Endothelial cell of umbilical vein (primary cell): ENCODE measurements at regions not wholly inside any gene's neighbourhood (a gene's known extent, or its start where the extent isn't known, plus 50 kb on each side); places are given as distances from the start of the nearest gene placed in this dataset.

ENCODE experiments used
- BruUV-seq: library from RNA; stranded (reverse); fragments of 400-500 nt; replicated peaks from 2 replicates; lab custom pipeline; 2021; lab: Mats Ljungman, UMichigan
- CTCF ChIA-PET: fragments of 300-600, 350-600 bp; sonication (Branson Sonifier 250); formaldehyde crosslinking; loops from one replicate; lab custom pipeline; 2021; ENCODE audit warnings: antibody characterized with exemption, inconsistent platforms; lab: Charles Lee
- POLR2A ChIA-PET: fragments of 300-600, 350-600 bp; sonication (Branson Sonifier 250); formaldehyde crosslinking; loops from one replicate; lab custom pipeline; 2021; ENCODE audit warnings: antibody characterized with exemption, inconsistent platforms; lab: Charles Lee
- DNase-seq: peaks from one replicate; pipeline ENCODE4 v3.0.0-alpha.2; 2011; ENCODE audit warnings: low read depth, low spot score
- FAIRE-seq: peaks from 2 replicates; lab custom pipeline; 2011; peaks lifted over from hg19 to GRCh38; lab: Jason Lieb, UNC
- H2AFZ ChIP-seq: 2 replicates; pipeline ENCODE4 v1.6.0; 2012; ENCODE audit warnings: low read depth, low read length, control low read depth, inconsistent platforms
- H3K27ac ChIP-seq: 2 replicates; pipeline ENCODE4 v1.5.1; 2011; ENCODE audit warnings: low read depth, mild to moderate bottlenecking, control low read depth, low read length, moderate library complexity; ENCODE audit not compliant: insufficient read depth
- H3K27me3 ChIP-seq, 2 experiments: 2 replicates each; pipeline versions ENCODE4 v1.6.0 to v1.6.1; 2011; ENCODE audit warnings: low read length in 2 of 2, mixed read lengths in 1 of 2; ENCODE audit not compliant: control insufficient read depth in 2 of 2, insufficient read depth in 2 of 2
- H3K36me3 ChIP-seq, 2 experiments: 2 replicates in 1 of 2; 3 replicates in 1 of 2; pipeline ENCODE4 v1.5.1; 2011; ENCODE audit warnings: low read length in 2 of 2, mild to moderate bottlenecking in 1 of 2, moderate library complexity in 1 of 2; ENCODE audit not compliant: control insufficient read depth in 2 of 2, insufficient read depth in 2 of 2; ENCODE audit errors: extremely low read depth in 1 of 2
- H3K4me1 ChIP-seq: 3 replicates; pipeline ENCODE4 v1.5.1; 2011; ENCODE audit warnings: mild to moderate bottlenecking, low read length; ENCODE audit not compliant: control insufficient read depth, insufficient read depth; ENCODE audit errors: extremely low read depth
- H3K4me2 ChIP-seq: 2 replicates; pipeline ENCODE4 v1.6.1; 2011; ENCODE audit warnings: low read length, control low read depth, mixed read lengths; ENCODE audit not compliant: insufficient read depth
- H3K4me3 ChIP-seq, 3 experiments: fragments of 200-600 bp in 1 of 3; sonication (generic), shearing (Covaris generic) in 1 of 3; replicated peaks in 1 of 3; 2 replicates each; pipeline ENCODE4 v1.5.1; 2011 to 2016; ENCODE audit warnings: control low read depth in 3 of 3, low read length in 3 of 3, mild to moderate bottlenecking in 2 of 3, inconsistent platforms in 1 of 3, low read depth in 1 of 3, moderate library complexity in 1 of 3; ENCODE audit not compliant: insufficient read depth in 1 of 3
- H3K79me2 ChIP-seq: 2 replicates; pipeline ENCODE4 v1.6.0; 2012; ENCODE audit warnings: low read length, inconsistent platforms; ENCODE audit not compliant: control insufficient read depth, insufficient read depth
- H3K9ac ChIP-seq: replicated peaks from 2 replicates; pipeline ENCODE3; 2011; ENCODE audit warnings: low read length, control low read depth; ENCODE audit not compliant: insufficient read depth; ENCODE audit errors: extremely low read depth
- H3K9me1 ChIP-seq: replicated peaks from 3 replicates; pipeline ENCODE4 v1.6.0; 2011; ENCODE audit warnings: mild to moderate bottlenecking, low read length; ENCODE audit not compliant: control insufficient read depth, insufficient read depth; ENCODE audit errors: extremely low read depth
- H3K9me3 ChIP-seq: replicated peaks from 2 replicates; pipeline ENCODE4 v1.5.1; 2012; ENCODE audit warnings: low read length, inconsistent platforms; ENCODE audit not compliant: control insufficient read depth, insufficient read depth
- H4K20me1 ChIP-seq: replicated peaks from 2 replicates; pipeline ENCODE3; 2011; ENCODE audit warnings: mild to moderate bottlenecking, low read length; ENCODE audit not compliant: control insufficient read depth, insufficient read depth; ENCODE audit errors: extremely low read depth
- EZH2 ChIP-seq: IDR thresholded peaks from 2 replicates; pipeline ENCODE4 v1.6.1; 2012; ENCODE audit warnings: borderline replicate concordance, low read depth, mild to moderate bottlenecking, moderate library complexity, low read length, inconsistent platforms; ENCODE audit not compliant: severe bottlenecking
- FOS ChIP-seq: IDR thresholded peaks from 2 replicates; pipeline ENCODE4 v1.6.1; 2011; ENCODE audit warnings: mild to moderate bottlenecking, low read length, moderate library complexity, borderline replicate concordance; ENCODE audit not compliant: insufficient read depth
- GATA2 ChIP-seq: IDR thresholded peaks from 2 replicates; pipeline ENCODE4 v1.7.0; 2011; ENCODE audit warnings: low read depth, mild to moderate bottlenecking, moderate library complexity, mixed read lengths, low read length; ENCODE audit not compliant: insufficient read length, insufficient read depth
- JUN ChIP-seq: IDR thresholded peaks from 2 replicates; pipeline ENCODE4 v1.6.1; 2011; ENCODE audit warnings: borderline replicate concordance, low read depth; ENCODE audit not compliant: insufficient read length, insufficient read depth
- MYC ChIP-seq: IDR thresholded peaks from one replicate; pipeline ENCODE4 v1.6.1; 2011; ENCODE audit warnings: mild to moderate bottlenecking, low read depth, low read length
- POLR2A ChIP-seq: IDR thresholded peaks from 2 replicates; pipeline ENCODE4 v1.6.1; 2012; ENCODE audit warnings: low read depth, mild to moderate bottlenecking, control low read depth, low read length
- POLR2AphosphoS5 ChIP-seq: IDR thresholded peaks from 2 replicates; pipeline ENCODE4 v1.6.1; 2012; ENCODE audit warnings: low read depth, mild to moderate bottlenecking, control low read depth, low read length, moderate library complexity; ENCODE audit not compliant: insufficient read depth
- dilution Hi-C: fragments of 300-500 bp; cut with MboI; formaldehyde crosslinking; loops from one replicate; pipeline ENCODE4 v1.15.0; 2019; ENCODE audit warnings: low sequenced_read_pairs; ENCODE audit not compliant: extremely low pct_ligation_motif_present
- intact Hi-C: fragments of 100-400 bp; cut with micrococcal nuclease; formaldehyde crosslinking; loops from one replicate; pipeline ENCODE4 v1.10.0; 2022
- TF ChIP-seq, protein P1 (sequence below), 2 donors: IDR thresholded peaks; 1 replicate in 1 of 2; 2 replicates in 1 of 2; pipeline ENCODE4 v1.5.1; 2011; ENCODE audit warnings: low read length in 2 of 2, mild to moderate bottlenecking in 2 of 2, moderate library complexity in 2 of 2, control low read depth in 1 of 2, inconsistent platforms in 1 of 2, low read depth in 1 of 2; ENCODE audit not compliant: insufficient read depth in 1 of 2; ENCODE audit errors: extremely low read depth in 1 of 2
- TF ChIP-seq, protein P2 (sequence below): IDR thresholded peaks from 2 replicates; pipeline ENCODE4 v1.6.1; 2011; ENCODE audit not compliant: insufficient read depth, insufficient read length

DNA sequence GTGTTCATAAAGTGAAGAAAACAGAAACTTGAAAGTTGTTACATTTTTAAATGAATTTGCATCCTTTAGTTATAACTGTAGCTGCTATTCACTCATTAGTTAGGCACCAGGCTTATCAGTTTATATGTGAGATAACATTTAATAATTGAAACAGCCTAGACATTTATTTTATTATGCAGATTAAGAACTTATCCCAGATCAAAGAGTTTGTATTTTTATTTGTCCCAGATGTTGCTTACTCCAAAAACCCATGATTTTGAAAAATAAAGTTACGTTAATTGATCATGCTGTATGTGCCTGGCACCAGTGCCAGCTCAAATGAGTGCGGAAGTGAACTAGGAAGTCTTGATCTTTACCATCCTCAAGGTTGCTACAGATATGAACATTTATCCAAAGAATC lies 172.7 kb upstream of the CARD18 start:
- Histone ChIP-seq H3K4me1 (no peaks in the 10 kb centered on the region), H3K4me3 (no peak overlapping the region), H2AFZ (no peak overlapping the region), H3K27me3 (no peaks in the 10 kb centered on the region), H3K27ac (no peak overlapping the region), H3K79me2 (no peaks in the 10 kb centered on the region), H4K20me1 (no peaks in the 10 kb centered on the region), H3K36me3 (no peaks in the 10 kb centered on the region), H3K9me1 (no peaks in the 10 kb centered on the region), H3K9ac (no peak overlapping the region), H3K4me2 (no peak overlapping the region), H3K9me3 (no peaks in the 10 kb centered on the region)
- no TSS peak for BruUV-seq
- FAIRE-seq (no peak), DNase-seq (no peak)
- TF ChIP-seq MYC (no peak), JUN (no peak), POLR2AphosphoS5 (no peak), FOS (no peak), GATA2 (no peak), EZH2 (no peak), POLR2A (no peak)
- TF ChIP-seq, protein P1, sequence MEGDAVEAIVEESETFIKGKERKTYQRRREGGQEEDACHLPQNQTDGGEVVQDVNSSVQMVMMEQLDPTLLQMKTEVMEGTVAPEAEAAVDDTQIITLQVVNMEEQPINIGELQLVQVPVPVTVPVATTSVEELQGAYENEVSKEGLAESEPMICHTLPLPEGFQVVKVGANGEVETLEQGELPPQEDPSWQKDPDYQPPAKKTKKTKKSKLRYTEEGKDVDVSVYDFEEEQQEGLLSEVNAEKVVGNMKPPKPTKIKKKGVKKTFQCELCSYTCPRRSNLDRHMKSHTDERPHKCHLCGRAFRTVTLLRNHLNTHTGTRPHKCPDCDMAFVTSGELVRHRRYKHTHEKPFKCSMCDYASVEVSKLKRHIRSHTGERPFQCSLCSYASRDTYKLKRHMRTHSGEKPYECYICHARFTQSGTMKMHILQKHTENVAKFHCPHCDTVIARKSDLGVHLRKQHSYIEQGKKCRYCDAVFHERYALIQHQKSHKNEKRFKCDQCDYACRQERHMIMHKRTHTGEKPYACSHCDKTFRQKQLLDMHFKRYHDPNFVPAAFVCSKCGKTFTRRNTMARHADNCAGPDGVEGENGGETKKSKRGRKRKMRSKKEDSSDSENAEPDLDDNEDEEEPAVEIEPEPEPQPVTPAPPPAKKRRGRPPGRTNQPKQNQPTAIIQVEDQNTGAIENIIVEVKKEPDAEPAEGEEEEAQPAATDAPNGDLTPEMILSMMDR (IDR thresholded peaks at IDR 0.05; ENCODE audit: extremely low read depth in 1 of 2, insufficient read depth in 1 of 2, low read depth in 1 of 2, low read length in 2 of 2): no peak
- TF ChIP-seq, protein P2, sequence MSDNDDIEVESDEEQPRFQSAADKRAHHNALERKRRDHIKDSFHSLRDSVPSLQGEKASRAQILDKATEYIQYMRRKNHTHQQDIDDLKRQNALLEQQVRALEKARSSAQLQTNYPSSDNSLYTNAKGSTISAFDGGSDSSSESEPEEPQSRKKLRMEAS: no peak
- intact Hi-C loops: no loop called here
- dilution Hi-C loops: no loop called here
- ChIA-PET POLR2A (no interaction called here), CTCF (interaction anchor here (0.8 kb wide), 1 partner anchor 10 kb away, joined by 3 read pairs; no protein-coding TSS in a partner anchor)
